NCI-H1930 (cell line): ENCODE measurements at regions not wholly inside any gene's neighbourhood (a gene's known extent, or its start where the extent isn't known, plus 50 kb on each side); places are given as distances from the start of the nearest gene placed in this dataset.

ENCODE experiments used
- DNase-seq, 2 experiments: peaks; one replicate each; lab custom pipeline; 2025; lab: John Stamatoyannopoulos, UW

- DNase-seq: peak; percentile 44 to 61
Observed at GRCh38 chr13:105979131-105980011, 556.1 kb downstream of the EFNB2 start.

GRCh38 chr13:105974380-105974779 is 561.1 kb downstream of the EFNB2 start:
- DNase-seq: no peak

DNA sequence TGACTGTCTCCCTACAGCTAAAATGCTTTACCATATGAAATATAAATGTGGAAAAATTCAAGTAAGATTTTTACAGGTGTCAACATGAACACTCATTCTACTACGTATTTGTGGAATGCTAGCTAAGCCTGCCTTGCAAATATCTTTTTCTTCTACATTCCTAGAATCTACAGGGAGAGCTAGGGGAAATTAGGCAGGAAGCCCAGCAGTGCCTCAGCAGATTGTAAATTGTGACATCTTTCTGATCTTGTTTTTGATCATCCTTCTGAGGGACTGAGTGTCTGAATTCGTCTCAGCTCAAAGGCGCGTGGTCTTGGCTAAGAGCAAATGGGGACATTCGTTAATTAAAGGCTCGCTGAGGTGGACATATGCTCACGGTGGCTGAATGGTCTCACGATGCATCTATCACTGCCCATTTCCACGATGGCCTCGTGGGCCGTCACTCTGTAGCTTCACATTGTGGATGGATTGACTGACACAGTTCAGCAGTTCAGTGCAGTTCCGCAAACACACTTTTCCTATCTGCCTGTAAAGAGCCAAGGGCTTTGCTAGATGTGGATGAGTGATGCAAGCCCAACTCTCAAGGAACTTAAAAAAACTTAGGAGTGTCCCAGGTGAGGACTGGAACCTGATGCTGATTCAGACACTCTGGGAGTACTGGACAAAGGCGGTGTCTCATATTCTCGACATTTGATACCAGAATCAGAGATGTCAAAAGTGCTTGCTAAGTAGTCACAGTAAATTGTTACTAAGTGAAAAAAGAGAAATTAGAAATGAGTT is 562.5 kb downstream of the EFNB2 start:
- DNase-seq: no peak

- DNase-seq: no peak
Observed at GRCh38 chr13:105972306-105972721, 563.1 kb downstream of the EFNB2 start.

DNA sequence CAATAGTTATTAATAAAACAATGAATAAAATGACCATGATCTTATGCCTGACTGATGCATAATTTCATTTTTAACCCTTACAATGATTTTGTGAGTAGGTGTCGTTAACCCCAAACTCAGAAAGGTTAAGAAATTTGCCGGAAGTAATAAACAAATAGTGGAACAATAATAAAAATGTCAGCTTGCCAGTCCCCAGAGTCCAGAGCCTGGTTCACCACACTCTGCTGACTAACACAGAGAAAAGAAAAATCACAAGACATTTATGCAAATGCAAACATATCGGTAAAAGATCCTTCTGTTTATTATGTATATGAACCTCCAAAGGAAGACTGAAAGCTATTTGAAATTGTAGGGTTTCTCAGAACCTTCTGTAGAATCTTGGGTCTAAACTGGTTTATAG is 563.7 kb downstream of the EFNB2 start:
- no peak for DNase-seq

DNA sequence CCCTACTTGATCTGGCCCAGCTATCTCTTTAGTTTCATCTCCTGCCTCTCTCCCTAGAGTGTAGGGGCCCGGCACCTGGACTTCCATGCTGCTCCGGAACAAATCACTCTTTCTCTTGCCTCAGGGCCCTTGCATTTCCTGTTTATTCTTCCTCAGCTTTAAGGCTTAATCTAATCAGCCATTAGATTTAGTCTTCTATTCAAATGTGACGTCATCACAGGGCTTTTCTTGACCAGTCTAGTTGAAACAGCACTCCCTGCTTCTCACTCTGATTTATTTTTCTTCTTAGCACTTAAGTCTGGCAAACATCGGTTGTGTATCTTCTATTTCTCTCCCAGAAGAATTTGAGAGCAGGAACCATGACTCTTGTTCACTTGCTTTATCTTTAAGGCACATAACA is 564.1 kb downstream of the EFNB2 start:
- no peak for DNase-seq

- no peak for DNase-seq
Observed at GRCh38 chr13:105969761-105970160, 565.7 kb downstream of the EFNB2 start.

GRCh38 chr13:105965910-105966309 is 569.6 kb downstream of the EFNB2 start:
- no peak for DNase-seq

DNA sequence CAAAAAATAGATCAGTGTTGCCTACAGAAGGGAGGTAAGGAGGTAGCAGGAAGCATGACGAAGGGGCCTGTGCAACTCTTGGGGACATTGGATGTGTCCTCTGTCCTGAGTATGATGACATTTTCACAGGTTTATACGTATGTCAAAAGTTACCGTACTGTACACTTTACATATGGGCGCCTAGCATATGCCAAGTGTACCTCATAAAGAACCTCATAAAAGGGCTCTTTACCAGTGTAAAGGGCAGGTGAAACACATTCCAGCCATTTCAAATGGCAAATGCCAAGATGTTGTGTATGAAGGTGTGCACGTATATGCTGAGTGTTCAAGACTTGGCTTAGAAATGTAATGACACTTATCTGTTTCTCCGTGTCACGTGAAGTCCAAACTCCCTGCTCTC is 573.4 kb downstream of the EFNB2 start:
- DNase-seq: no peak

GRCh38 chr13:105961438-105961837 is 574.0 kb downstream of the EFNB2 start:
- no peak for DNase-seq

DNA sequence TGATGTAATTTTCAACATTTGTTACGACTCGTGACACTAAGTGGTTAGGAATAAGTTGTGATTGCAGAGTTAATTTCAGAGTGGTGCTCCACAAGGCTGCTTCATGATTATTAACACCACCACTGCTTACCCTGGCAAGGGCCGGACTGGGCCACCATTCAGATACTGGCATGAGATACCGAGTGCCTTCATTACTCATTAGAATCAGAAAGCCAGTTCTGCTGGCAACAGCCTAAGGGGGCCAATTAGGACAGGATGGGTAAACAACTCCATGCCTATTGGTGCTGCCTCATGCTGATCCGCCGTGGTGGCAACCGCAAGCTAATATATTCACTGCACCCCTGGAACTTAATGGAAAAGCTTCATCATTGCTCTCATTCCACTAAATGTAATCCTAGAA is 575.1 kb downstream of the EFNB2 start:
- no peak for DNase-seq

DNA sequence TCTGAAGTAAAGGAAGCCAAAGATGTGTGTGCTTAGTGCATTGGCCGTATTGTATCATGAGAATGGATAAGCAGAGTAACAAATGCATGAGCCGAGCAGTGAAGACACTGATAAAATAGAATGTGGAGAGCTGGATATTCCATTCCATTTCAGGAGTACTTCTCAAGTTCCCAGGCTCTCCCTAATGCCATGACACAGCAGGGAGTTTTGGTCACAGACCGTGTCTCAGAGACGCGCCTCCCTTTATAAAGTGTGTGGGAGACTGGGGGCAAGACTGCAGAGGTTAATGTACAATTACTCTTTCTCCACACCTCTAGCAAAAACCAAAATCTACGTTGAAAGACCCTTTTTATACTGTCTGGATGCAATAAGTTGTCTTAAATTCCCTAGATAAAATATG is 575.6 kb downstream of the EFNB2 start:
- DNase-seq: no peak

DNA sequence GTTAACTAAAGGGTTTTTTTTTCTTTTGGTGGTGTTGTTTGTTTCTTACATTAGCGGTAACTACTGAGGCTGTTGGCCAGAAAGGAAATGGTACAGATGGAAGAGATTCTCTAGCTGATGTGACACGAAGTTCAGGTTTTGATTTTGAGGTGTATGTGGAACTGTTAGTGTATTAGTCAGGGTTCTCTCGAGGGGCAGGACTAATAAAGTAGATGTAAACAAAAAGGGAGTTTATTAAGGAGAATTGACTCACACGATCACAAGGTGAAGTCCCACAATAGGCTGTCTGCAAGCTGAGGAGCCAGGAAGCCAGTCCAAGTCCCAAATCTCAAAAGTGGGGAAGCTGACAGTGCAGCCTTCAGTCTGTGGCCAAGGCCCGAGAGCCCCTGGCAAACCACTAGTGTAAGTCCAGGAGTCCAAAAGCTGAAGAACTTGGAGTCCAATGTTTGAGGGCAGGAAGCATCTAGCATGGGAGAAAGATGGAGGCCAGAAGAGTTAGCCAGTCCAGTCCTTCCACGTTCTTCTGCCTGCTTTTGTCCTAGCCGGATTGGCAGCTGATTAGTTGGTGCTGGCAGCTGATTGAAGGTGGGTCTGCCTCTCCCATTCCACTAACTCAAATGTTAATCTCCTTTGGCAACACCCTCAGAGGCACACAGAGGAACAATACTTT is 577.6 kb downstream of the EFNB2 start:
- DNase-seq: no peak

GRCh38 chr13:105956921-105957320 is 578.5 kb downstream of the EFNB2 start:
- DNase-seq: no peak

DNA sequence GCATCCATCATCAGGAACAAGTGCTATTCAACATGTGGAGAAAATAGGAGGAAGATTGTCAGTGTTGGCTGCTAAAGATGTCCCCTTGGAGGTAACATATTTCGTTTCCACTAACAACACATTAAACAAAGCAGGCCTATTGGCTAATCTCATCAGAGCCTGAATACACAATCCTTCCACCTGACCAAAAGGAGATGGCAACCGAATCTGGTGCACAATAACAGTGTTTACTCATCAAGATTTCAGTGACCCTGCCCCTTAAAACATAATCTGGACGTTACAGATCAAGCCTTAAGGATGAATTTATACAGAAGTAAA is 582.5 kb downstream of the EFNB2 start:
- DNase-seq: no peak

GRCh38 chr13:105952233-105952972 is 583.1 kb downstream of the EFNB2 start:
- no peak for DNase-seq

DNA sequence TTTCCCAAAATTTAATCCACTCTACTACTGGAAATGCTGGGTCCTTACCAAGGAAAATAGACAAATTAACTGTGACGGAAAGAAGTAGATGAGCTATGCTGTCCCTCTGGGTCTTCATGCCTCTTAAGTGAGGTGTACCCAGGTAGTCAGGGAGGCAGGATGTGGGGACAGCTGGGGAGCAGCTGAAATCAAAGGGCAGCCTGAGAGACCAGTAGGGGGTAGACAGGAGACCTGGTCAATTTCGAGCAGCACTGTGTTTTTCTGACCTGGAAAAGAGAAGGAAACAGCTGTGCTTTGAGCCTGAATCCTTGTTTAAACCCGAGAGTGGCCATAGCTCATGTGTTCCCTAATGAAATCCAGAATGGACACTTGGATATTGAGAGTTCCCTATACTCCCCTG is 587.3 kb downstream of the EFNB2 start:
- no peak for DNase-seq

- DNase-seq: no peak
Observed at GRCh38 chr13:105940882-105941281, 594.6 kb downstream of the EFNB2 start.

- no peak for DNase-seq
Observed at GRCh38 chr13:105937451-105937850, 598.0 kb downstream of the EFNB2 start.

- no peak for DNase-seq
Observed at GRCh38 chr13:105936816-105937215, 598.6 kb downstream of the EFNB2 start.

- no peak for DNase-seq
Observed at GRCh38 chr13:105929505-105929904, 606.0 kb downstream of the EFNB2 start.

GRCh38 chr13:105928901-105929300 is 606.6 kb downstream of the EFNB2 start:
- no peak for DNase-seq
